ENCODE measurements at regions not wholly inside any gene's neighbourhood (a gene's known extent, or its start where the extent isn't known, plus 50 kb on each side); places are given as distances from the start of the nearest gene placed in this dataset.

- in situ Hi-C loops (cut with MboI; ENCODE audit: low sequenced_read_pairs): loop anchor here (25.0 kb wide), 1 partner anchor 310 kb away; no protein-coding TSS in a partner anchor
Observed at GRCh38 chr4:8922481-8922880, 50.8 kb upstream of the HMX1 start.

GRCh38 chr4:8921465-8921864 lies 49.8 kb upstream of the HMX1 start:
- in situ Hi-C loops (cut with MboI; ENCODE audit: low sequenced_read_pairs): loop anchor here (25.0 kb wide), 1 partner anchor 309 kb away; no protein-coding TSS in a partner anchor

Data from HL-60/S4 (cell line).